Activated naive CD4-positive, alpha-beta T cell treated with anti-CD3 and anti-CD28 coated beads, Interleukin-2, amount 50 U/mL, for 72 hours (primary cell): ENCODE measurements at regions not wholly inside any gene's neighbourhood (a gene's known extent, or its start where the extent isn't known, plus 50 kb on each side); places are given as distances from the start of the nearest gene placed in this dataset.

Experiments used
- ATAC-seq, 2 donors: fragments of 150-1000 bp; cut with Tn5 transposase; 2 replicates each; pipeline ENCODE4 v1.10.0; 2021; ENCODE audit warnings: mild to moderate bottlenecking in 2 of 2, moderate library complexity in 2 of 2
- DNase-seq, 2 donors: peaks; one replicate each; pipeline ENCODE4 v3.0.0; 2021 to 2022; ENCODE audit warnings: low spot score in 2 of 2
- H3K27ac Mint-ChIP-seq, 2 donors: one replicate each; pipeline ENCODE4 v1.8.0; 2022; ENCODE audit warnings: mild to moderate bottlenecking in 2 of 2, mixed read lengths in 2 of 2
- H3K36me3 Mint-ChIP-seq, 2 donors: one replicate each; pipeline ENCODE4 v1.8.0; 2022; ENCODE audit warnings: mixed read lengths in 2 of 2
- H3K9me3 Mint-ChIP-seq, 2 donors: one replicate each; pipeline ENCODE4 v1.8.0; 2022; ENCODE audit warnings: mixed read lengths in 2 of 2

GRCh38 chrX:40195368-40195767 is 97.6 kb upstream of the BCOR start:
- Mint-ChIP-seq H3K27ac (no peak overlapping the region), H3K36me3 (no peaks in the 10 kb centered on the region), H3K9me3 (no peaks in the 10 kb centered on the region)
- DNase-seq (no peak), ATAC-seq (no peak)

- no peaks in the 10 kb centered on the region for H3K36me3 Mint-ChIP-seq
- no peaks in the 10 kb centered on the region for H3K9me3 Mint-ChIP-seq
- H3K27ac Mint-ChIP-seq, result no peak overlapping the region
- ATAC-seq (no peak), DNase-seq (no peak)
Measured at GRCh38 chrX:40192196-40192595, 94.4 kb upstream of the BCOR start.

GRCh38 chrX:40189637-40190036 is 91.9 kb upstream of the BCOR start:
- Mint-ChIP-seq H3K27ac (no peak overlapping the region), H3K36me3 (peaks cover 0 to 13% of the 10 kb centered on the region in 2 donors), H3K9me3 (peaks cover 5% of the 10 kb centered on the region in 2 donors)
- ATAC-seq (no peak), DNase-seq (no peak)

GRCh38 chrX:40188573-40189417 is 91.0 kb upstream of the BCOR start:
- DNase-seq, result no peak
- peaks cover 5% of the 10 kb centered on the region in 2 donors for H3K9me3 Mint-ChIP-seq
- H3K27ac Mint-ChIP-seq, result no peak overlapping the region
- no peak for ATAC-seq
- H3K36me3 Mint-ChIP-seq, result peaks cover 0 to 13% of the 10 kb centered on the region in 2 donors

- DNase-seq (no peak), ATAC-seq (no peak)
- H3K27ac Mint-ChIP-seq, result no peak overlapping the region
- H3K36me3 Mint-ChIP-seq, result peaks cover 0 to 15% of the 10 kb centered on the region in 2 donors
- peaks cover 5% of the 10 kb centered on the region in 2 donors for H3K9me3 Mint-ChIP-seq
Measured at GRCh38 chrX:40184968-40185367, 87.2 kb upstream of the BCOR start.

- Mint-ChIP-seq H3K27ac (no peak overlapping the region), H3K9me3 (peaks cover 5% of the 10 kb centered on the region in 2 donors), H3K36me3 (peaks cover 0 to 18% of the 10 kb centered on the region in 2 donors)
- no peak for DNase-seq
- no peak for ATAC-seq
Measured at GRCh38 chrX:40182615-40183014, 84.9 kb upstream of the BCOR start.

GRCh38 chrX:40182095-40182494 is 84.3 kb upstream of the BCOR start:
- peaks cover 5% of the 10 kb centered on the region in 2 donors for H3K9me3 Mint-ChIP-seq
- ATAC-seq (no peak), DNase-seq (no peak)
- H3K27ac Mint-ChIP-seq, result no peak overlapping the region
- peaks cover 3 to 18% of the 10 kb centered on the region in 2 donors for H3K36me3 Mint-ChIP-seq

GRCh38 chrX:40179283-40179682 is 81.5 kb upstream of the BCOR start:
- H3K27ac Mint-ChIP-seq, result no peak overlapping the region

GRCh38 chrX:40177942-40178715 is 80.4 kb upstream of the BCOR start:
- no peak for ATAC-seq
- Mint-ChIP-seq H3K27ac (no peak overlapping the region), H3K36me3 (peaks cover 6 to 20% of the 10 kb centered on the region in 2 donors), H3K9me3 (no peaks in the 10 kb centered on the region)
- DNase-seq, result no peak

More at GRCh38 chrX:40179283-40179682, 81.5 kb upstream of the BCOR start:
- Mint-ChIP-seq H3K9me3 (no peaks in the 10 kb centered on the region), H3K36me3 (peaks cover 6 to 10% of the 10 kb centered on the region in 2 donors)
- ATAC-seq, result no peak
- DNase-seq, result no peak

GRCh38 chrX:40177489-40177888 is 79.7 kb upstream of the BCOR start:
- DNase-seq (no peak), ATAC-seq (no peak)
- Mint-ChIP-seq H3K36me3 (peaks cover 6 to 25% of the 10 kb centered on the region in 2 donors), H3K27ac (peak overlapping the region; percentile 92 to 100), H3K9me3 (no peaks in the 10 kb centered on the region)

GRCh38 chrX:40177117-40177430 is 79.3 kb upstream of the BCOR start:
- H3K27ac Mint-ChIP-seq, result peak overlapping the region; percentile 92 to 100
- DNase-seq (no peak), ATAC-seq (peak in 1 of 2 donors; percentile 3)
- no peaks in the 10 kb centered on the region for H3K9me3 Mint-ChIP-seq
- H3K36me3 Mint-ChIP-seq, result peaks cover 6 to 28% of the 10 kb centered on the region in 2 donors

- ATAC-seq (peak; percentile 24 to 42), DNase-seq (peak; percentile 70 to 77)
- H3K27ac Mint-ChIP-seq, result peak overlapping the region; percentile 92 to 100
- peaks cover 6 to 29% of the 10 kb centered on the region in 2 donors for H3K36me3 Mint-ChIP-seq
- no peaks in the 10 kb centered on the region for H3K9me3 Mint-ChIP-seq
Measured at GRCh38 chrX:40176351-40177116, 78.8 kb upstream of the BCOR start.

GRCh38 chrX:40175511-40176350 is 78.0 kb upstream of the BCOR start:
- DNase-seq (peak; percentile 62 to 78), ATAC-seq (peak; percentile 43 to 60)
- H3K9me3 Mint-ChIP-seq, result no peaks in the 10 kb centered on the region
- H3K27ac Mint-ChIP-seq, result peak overlapping the region; percentile 95 to 100
- peaks cover 6 to 29% of the 10 kb centered on the region in 2 donors for H3K36me3 Mint-ChIP-seq

- Mint-ChIP-seq H3K9me3 (no peaks in the 10 kb centered on the region), H3K36me3 (peaks cover 4 to 29% of the 10 kb centered on the region in 2 donors), H3K27ac (peak overlapping the region; percentile 98 to 100)
- ATAC-seq (peak; percentile 3 to 26), DNase-seq (peak in 1 of 2 donors; percentile 67)
Measured at GRCh38 chrX:40174854-40175510, 77.2 kb upstream of the BCOR start.

GRCh38 chrX:40174001-40174853 is 76.5 kb upstream of the BCOR start:
- Mint-ChIP-seq H3K27ac (peak overlapping the region; percentile 98 to 100), H3K36me3 (peaks cover 0 to 29% of the 10 kb centered on the region in 2 donors), H3K9me3 (no peaks in the 10 kb centered on the region)
- peak; percentile 10 to 54 for ATAC-seq
- DNase-seq, result peak; percentile 45 to 87
